ENCODE measurements at regions not wholly inside any gene's neighbourhood (a gene's known extent, or its start where the extent isn't known, plus 50 kb on each side); places are given as distances from the start of the nearest gene placed in this dataset.

DNA sequence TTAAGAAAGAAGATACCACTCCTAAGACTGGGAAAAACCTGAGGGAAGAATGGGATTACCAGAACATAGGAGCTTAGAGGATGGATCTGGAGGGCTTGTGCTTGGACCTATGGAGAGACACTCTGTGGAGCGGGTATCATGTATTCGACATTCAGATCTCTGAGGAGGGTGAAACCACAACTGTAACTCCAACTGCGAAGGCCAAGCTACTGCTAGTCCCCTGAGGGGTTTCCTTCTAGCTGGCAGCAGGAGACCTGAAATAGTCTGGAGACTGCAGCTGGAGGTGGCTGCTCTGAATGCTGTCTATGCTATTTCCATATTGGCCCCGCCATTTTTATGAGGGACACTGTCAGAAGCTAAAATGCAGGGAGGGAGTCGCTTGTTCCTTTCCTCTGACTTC is 462.3 kb downstream of the PTPRC start:
- DNase-seq (ENCODE audit: low read depth) = no peak

- no peak for DNase-seq (ENCODE audit: low read depth)
These were observed 462.8 kb downstream of the PTPRC start for GRCh38 chr1:199101635-199102034.

- no peak for DNase-seq (ENCODE audit: low read depth)
These were observed 463.4 kb downstream of the PTPRC start for GRCh38 chr1:199102239-199102638.

DNA sequence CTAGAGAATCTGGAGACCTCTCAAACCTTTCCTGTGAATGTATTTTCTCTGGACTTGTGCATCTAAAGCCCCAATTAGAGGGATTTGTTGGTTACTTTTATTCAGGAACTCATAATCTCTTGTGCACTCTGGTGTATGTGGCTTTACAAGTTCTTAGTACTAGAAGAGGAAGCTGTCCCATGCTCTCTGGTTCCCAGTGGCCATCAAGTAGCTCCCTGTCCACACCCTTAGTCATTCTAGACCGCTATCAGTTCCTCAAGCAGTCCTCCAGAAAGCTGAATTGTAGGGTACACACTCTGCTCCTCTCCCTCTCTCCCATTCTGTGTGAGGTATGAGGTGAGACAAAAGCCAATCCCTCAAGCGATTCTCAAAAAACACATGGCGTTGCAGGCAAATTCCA is 470.3 kb downstream of the PTPRC start:
- DNase-seq (ENCODE audit: low read depth) = no peak

GRCh38 chr1:199112365-199112764 is 473.5 kb downstream of the PTPRC start:
- no peak for DNase-seq (ENCODE audit: low read depth)

DNA sequence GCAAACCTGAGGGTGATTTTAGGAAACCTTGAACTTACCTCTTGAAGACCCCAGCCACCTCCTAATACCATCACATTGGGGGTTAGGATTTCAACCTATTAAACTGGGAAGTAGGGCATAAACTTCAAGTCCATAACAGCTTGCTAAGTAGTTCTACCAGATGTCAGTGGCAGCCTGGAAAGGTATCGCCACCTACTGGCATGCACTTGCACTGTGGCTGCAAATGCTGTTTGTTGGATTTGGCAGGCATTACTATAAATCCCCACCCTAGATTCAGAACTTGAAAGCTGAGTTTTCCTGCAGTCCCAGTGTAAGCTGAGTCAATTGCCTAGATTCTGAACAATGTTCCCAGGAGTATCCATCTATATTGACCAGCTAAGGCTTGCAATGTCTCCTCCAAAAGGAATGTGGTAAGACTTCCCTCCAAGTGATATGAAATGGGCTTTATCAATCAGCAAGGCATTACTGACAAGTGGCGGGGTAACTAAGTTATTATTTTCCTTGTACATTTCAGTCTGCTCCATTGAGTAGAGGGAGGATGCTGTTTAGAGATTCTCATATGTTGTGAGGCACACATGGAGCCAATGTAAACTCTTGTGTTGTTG is 474.5 kb downstream of the PTPRC start:
- peak; percentile 60 for DNase-seq (ENCODE audit: low read depth)

- DNase-seq (ENCODE audit: low read depth) = no peak
These were observed 477.6 kb downstream of the PTPRC start for GRCh38 chr1:199116488-199116887.

GRCh38 chr1:199121047-199121446 is 482.2 kb downstream of the PTPRC start:
- no peak for DNase-seq (ENCODE audit: low read depth)

GRCh38 chr1:199122085-199122484 is 483.2 kb downstream of the PTPRC start:
- DNase-seq (ENCODE audit: low read depth) = no peak

DNA sequence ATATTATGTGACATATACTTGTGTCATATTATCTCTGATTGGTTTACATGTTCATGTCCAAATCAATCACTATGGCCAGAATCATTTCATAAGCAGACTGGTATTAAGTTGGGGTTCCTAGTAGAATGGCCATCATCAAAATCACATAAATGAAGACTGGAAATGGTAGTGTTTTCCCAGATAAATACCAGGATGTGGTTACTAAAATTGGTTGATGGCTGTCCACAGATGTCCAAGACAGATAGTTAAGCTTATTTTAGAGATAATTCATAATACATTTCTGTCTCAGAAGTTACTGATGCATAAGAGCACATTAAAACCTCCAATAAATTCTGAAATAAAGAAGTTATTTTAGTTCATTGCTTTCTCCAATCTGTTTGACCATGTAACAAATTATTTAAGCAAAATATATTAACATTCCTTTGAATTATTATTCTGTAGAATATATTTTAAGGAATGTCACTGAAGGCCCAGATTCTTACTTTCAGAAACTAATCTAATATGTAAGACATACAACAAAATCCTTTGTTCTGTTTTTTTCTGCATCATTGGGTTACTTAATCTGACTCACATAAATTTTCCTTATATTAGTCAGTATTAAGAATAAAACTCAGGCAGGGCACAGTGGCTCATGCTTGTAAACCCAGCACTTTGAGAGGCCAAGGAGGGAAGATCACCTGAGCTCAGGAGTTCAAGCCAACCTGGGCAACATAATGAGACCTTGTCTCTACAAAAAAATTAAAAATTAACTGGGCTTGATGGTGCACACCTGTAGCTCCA is 483.9 kb downstream of the PTPRC start:
- no peak for DNase-seq (ENCODE audit: low read depth)

DNA sequence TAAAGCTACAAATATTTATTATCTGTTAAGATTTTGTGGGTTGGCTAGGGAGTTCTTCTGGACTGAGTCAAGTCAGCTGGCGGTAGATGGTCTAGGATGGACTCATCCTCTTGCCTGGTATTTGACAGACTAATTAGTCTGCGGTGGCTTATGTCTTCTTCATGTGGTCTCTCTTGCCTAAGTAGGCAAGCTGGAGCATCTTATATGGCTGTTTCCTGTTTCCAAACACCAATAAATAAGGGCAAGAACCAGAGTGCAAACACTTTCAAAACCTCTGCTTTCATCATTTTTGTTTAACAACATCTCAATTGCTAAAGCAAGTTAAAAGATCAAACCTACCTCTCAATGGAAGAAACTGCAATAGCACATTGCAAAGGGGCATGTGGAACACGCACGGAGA is 484.8 kb downstream of the PTPRC start:
- peak; percentile 37 for DNase-seq (ENCODE audit: low read depth)

- DNase-seq (ENCODE audit: low read depth) = peak; percentile 14
These were observed 485.5 kb downstream of the PTPRC start for GRCh38 chr1:199124351-199124750.

DNA sequence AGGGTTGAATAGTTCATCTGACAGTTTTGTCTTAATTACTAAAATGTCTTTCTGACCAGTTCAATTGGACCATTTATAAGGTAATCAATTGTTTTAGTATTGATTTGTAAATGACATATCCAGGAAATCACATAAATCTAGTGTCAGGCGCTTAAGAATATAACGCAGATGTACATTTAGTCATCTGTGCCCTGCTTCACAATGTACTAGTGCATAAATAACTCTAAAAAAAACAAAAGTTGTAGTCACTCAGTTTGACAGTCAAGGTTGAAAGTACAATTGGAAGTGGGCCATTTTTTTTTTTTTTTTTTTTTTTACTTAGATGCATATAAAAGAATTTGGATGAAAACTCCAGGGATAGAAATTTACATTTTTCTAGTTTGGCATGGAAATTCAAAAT is 490.4 kb downstream of the PTPRC start:
- DNase-seq (ENCODE audit: low read depth) = no peak

- no peak for DNase-seq (ENCODE audit: low read depth)
These were observed 493.2 kb downstream of the PTPRC start for GRCh38 chr1:199132006-199132405.

DNA sequence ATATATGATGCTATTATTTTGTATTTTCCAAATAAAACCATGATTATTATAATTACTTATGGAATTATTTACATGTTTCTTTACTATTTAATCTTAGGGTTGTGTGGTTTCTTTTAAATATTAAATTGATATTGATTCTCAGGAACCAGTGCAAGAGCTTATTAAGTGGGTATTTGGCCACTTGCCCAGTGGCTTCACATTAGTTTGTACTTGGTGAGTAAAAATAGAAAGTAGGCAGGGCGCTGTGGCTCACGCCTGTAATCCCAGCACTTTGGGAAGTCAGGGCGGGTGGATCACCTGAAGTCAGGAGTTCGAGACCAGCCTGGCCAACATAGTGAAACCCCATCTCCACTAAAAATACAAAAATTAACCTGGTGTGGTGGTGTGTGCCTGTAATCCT is 497.1 kb downstream of the PTPRC start:
- no peak for DNase-seq (ENCODE audit: low read depth)

DNA sequence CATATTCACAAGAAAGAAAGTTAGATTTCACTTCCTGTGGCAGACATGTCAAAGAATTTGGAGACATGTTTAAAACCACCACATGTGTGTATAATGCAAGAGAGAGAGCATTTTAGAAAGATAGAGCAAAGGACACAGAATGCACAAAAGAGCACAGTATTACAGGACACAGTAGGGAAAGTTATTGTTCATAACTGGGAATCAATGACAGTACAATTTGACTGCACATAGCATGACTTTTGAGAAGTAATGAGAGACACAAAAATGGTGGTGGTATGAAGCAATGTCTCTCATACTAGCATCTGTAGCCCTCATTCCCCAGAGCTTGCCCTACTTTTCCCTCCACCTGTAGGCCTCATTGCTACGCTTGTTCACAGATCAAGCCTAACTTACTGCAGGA is 499.2 kb downstream of the PTPRC start:
- DNase-seq (ENCODE audit: low read depth) = no peak

- no peak for DNase-seq (ENCODE audit: low read depth)
These were observed 510.8 kb downstream of the PTPRC start for GRCh38 chr1:199149591-199149990.

GRCh38 chr1:199150756-199151155 is 511.9 kb downstream of the PTPRC start:
- DNase-seq (ENCODE audit: low read depth) = no peak

DNA sequence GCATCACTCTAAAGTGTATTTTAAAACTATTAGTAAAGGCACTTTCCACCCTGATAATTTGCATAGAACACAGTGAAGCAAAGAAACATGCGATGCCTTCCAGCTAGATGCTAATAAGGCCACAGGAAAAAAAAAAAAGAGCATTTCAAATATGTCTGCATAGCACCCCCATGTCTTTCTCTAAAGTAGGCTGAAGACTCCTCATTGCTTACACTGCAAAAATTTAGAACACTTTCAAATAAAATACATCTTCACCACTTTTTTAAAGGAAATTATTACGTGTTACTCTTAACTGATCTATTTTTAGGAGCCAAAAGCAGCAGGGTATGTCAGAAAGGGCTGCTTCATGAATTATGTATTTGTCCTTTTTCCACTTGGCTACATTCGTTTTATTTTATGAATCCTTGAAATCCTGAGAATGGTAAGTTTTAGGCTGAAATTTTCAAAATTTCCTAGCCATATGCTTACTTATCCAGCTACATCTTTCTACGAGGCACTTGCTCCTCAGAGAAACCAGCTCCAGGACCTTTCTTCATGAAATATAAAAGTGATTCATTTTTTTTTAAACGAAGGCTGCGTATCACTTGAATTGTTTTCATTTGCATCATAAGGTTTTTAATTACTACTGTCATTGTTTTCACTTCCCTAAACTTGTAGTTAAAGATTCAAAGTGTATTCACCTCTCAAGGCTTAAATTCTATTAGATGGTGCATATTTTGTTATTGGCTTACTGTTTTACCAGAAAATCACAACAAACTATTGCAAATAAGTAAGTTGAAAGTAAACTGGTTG is 513.0 kb downstream of the PTPRC start:
- no peak for DNase-seq (ENCODE audit: low read depth)

GRCh38 chr1:199152676-199153075 is 513.8 kb downstream of the PTPRC start:
- no peak for DNase-seq (ENCODE audit: low read depth)

- no peak for DNase-seq (ENCODE audit: low read depth)
These were observed 516.6 kb downstream of the PTPRC start for GRCh38 chr1:199155166-199156019.

GRCh38 chr1:199157494-199157893 is 518.7 kb downstream of the PTPRC start:
- peak; percentile 48 for DNase-seq (ENCODE audit: low read depth)

Measured in Daoy (cell line).